ENCODE measurements at regions not wholly inside any gene's neighbourhood (a gene's known extent, or its start where the extent isn't known, plus 50 kb on each side); places are given as distances from the start of the nearest gene placed in this dataset.

DNA sequence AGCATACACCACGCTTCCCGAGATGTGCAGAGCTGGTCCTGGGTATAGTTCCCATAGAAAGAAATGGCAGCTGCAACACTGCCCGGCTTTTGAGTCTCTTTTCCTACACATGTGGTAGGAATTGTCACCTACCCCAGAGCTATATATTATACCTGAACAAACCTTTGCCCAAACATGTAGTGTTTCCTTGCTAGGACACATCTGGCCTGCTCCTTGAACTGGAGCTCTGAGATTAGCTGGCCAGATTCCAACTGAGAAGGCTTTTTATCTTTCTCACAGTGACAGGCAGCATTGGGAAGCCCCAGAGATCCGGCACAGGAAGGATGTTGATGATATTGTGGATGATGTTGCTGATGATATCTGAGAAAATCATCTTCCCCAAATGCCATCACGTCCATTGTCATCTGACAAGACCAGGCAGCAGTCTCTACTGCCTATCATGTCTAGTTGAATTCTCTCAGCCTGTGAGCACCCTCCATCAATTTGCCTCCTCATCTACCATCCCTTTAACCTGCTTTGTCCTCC is 115.0 kb upstream of the SMYD2 start:
- TF ChIP-seq, protein P1, sequence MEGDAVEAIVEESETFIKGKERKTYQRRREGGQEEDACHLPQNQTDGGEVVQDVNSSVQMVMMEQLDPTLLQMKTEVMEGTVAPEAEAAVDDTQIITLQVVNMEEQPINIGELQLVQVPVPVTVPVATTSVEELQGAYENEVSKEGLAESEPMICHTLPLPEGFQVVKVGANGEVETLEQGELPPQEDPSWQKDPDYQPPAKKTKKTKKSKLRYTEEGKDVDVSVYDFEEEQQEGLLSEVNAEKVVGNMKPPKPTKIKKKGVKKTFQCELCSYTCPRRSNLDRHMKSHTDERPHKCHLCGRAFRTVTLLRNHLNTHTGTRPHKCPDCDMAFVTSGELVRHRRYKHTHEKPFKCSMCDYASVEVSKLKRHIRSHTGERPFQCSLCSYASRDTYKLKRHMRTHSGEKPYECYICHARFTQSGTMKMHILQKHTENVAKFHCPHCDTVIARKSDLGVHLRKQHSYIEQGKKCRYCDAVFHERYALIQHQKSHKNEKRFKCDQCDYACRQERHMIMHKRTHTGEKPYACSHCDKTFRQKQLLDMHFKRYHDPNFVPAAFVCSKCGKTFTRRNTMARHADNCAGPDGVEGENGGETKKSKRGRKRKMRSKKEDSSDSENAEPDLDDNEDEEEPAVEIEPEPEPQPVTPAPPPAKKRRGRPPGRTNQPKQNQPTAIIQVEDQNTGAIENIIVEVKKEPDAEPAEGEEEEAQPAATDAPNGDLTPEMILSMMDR (IDR thresholded peaks at IDR 0.05), result no peak
- TF ChIP-seq POLR2A (IDR thresholded peaks at IDR 0.05), result no peak

Data from Peyer's patch (tissue), 4 donors.